ENCODE measurements at regions not wholly inside any gene's neighbourhood (a gene's known extent, or its start where the extent isn't known, plus 50 kb on each side); places are given as distances from the start of the nearest gene placed in this dataset.

DNA sequence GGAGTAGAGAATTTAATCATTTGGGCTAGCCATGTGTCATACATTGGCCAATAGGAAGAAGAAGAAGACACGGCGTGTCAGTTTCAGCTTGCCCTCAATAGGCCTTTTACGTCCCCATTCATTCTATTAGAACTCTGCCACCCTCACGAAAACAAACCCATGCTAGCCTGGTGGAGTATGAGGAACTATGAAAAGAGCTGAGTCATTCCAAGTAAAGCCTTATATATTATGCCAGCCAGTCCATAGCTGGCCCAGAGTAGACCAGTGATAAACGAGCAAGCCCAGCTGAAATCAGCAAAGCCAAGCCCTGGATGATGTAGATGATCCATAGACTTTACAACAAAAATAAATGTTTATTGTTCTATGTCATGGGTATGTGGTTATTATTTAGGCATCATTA, 895.1 kb downstream of the TLE1 start:
- CTCF ChIA-PET (ENCODE audit: low intra/inter-chr PET ratio, low total read pairs): no interaction called here
- in situ Hi-C loops (cut with HindIII; ENCODE audit: extremely low pct_ligation_motif_present, low pct_unique_long_range_greater_than_20kb): no loop called here

GRCh38 chr9:80793706-80794105, 895.6 kb downstream of the TLE1 start:
- Histone ChIP-seq H3K27me3 (ENCODE audit: control insufficient read depth in 1 of 2, insufficient read depth in 2 of 2, low read length in 2 of 2) (no peaks in the 10 kb centered on the region), H3K4me3 (replicated peaks in 1 of 3; ENCODE audit: insufficient read depth in 1 of 3, low read depth in 2 of 3, low read length in 3 of 3) (no peak overlapping the region), H2AFZ (ENCODE audit: low read length) (no peak overlapping the region), H3K4me2 (ENCODE audit: low read depth, low read length) (no peak overlapping the region), H3K27ac (ENCODE audit: extremely low read length, insufficient read depth, low read length) (no peak overlapping the region), H3K9me3 (ENCODE audit: low read length) (peaks cover 14% of the 10 kb centered on the region; the same call in 1 of the 2 replicates), H3K4me1 (ENCODE audit: insufficient read depth, low read length) (no peaks in the 10 kb centered on the region), H3K9ac (ENCODE audit: insufficient read depth, low read depth, low read length) (no peak overlapping the region), H3K79me2 (ENCODE audit: insufficient read depth, low read length) (no peaks in the 10 kb centered on the region), H3K36me3 (replicated peaks in 1 of 2; ENCODE audit: control insufficient read depth in 1 of 2, insufficient read depth in 2 of 2, low read length in 2 of 2) (no peaks in the 10 kb centered on the region), H4K20me1 (ENCODE audit: insufficient read depth, low read length) (no peaks in the 10 kb centered on the region)
- in situ Hi-C loops (cut with HindIII; ENCODE audit: extremely low pct_ligation_motif_present, low pct_unique_long_range_greater_than_20kb): no loop called here
- intact Hi-C loops (cut with micrococcal nuclease; ENCODE audit: unreplicated experiment): no loop called here
- ChIA-PET CTCF (ENCODE audit: low intra/inter-chr PET ratio, low total read pairs) (no interaction called here), POLR2A (no interaction called here)
- BruUV-seq (replicated peaks): no TSS peak
- no peak for ATAC-seq
- no peak for FAIRE-seq
- DNase-seq (ENCODE audit: low spot score): no peak
- no peak for TF ChIP-seq FLYWCH1 (CRISPR knock-in tag; IDR thresholded peaks at IDR 0.05)
- TF ChIP-seq EHMT2 (IDR thresholded peaks at IDR 0.05; ENCODE audit: borderline replicate concordance, low read depth, low read length): no peak
- no peak for TF ChIP-seq ZNF234 (CRISPR knock-in tag; conservative IDR thresholded peaks at IDR 0.05)
- no peak for TF ChIP-seq HES4 (CRISPR knock-in tag; IDR thresholded peaks at IDR 0.05; ENCODE audit: borderline replicate concordance)
- no peak for TF ChIP-seq ZNF614 (CRISPR knock-in tag; IDR thresholded peaks at IDR 0.05; ENCODE audit: borderline replicate concordance)
- no peak for TF ChIP-seq ZNF552 (CRISPR knock-in tag; IDR thresholded peaks at IDR 0.05; ENCODE audit: borderline replicate concordance)
- no peak for TF ChIP-seq MYNN (CRISPR knock-in tag; IDR thresholded peaks at IDR 0.05; ENCODE audit: low read depth)
- TF ChIP-seq WIZ (CRISPR knock-in tag; IDR thresholded peaks at IDR 0.05): no peak
- TF ChIP-seq SMARCE1 (IDR thresholded peaks at IDR 0.05; ENCODE audit: borderline replicate concordance): no peak
- no peak for TF ChIP-seq ZHX1 (CRISPR knock-in tag; IDR thresholded peaks at IDR 0.05; ENCODE audit: low read depth)

More for the DNA sequence above, 895.1 kb downstream of the TLE1 start:
- no peak for ATAC-seq
- WGBS (ENCODE audit: low lambda C conversion rate): 45% methylated on average over 5 of the region's 5 CpGs
- no peaks in the 10 kb centered on the region for H3K36me3 ChIP-seq (replicated peaks in 1 of 2; ENCODE audit: control insufficient read depth in 1 of 2, insufficient read depth in 2 of 2, low read length in 2 of 2)
- FAIRE-seq: no peak
- no peak overlapping the region for H3K27ac ChIP-seq (ENCODE audit: extremely low read length, insufficient read depth, low read length)
- TF ChIP-seq ZSCAN30 (CRISPR knock-in tag; IDR thresholded peaks at IDR 0.05) (no peak), HCFC1 (IDR thresholded peaks at IDR 0.05; ENCODE audit: low read depth, low read length) (no peak), RAD51 (IDR thresholded peaks at IDR 0.05; ENCODE audit: borderline replicate concordance) (no peak), ZNF776 (CRISPR knock-in tag; IDR thresholded peaks at IDR 0.05) (no peak), NFE2L2 (IDR thresholded peaks at IDR 0.05; ENCODE audit: low read length) (peak; percentile 79), NPAS2 (CRISPR knock-in tag; IDR thresholded peaks at IDR 0.05; ENCODE audit: borderline replicate concordance) (no peak), KLF11 (CRISPR knock-in tag; IDR thresholded peaks at IDR 0.05) (no peak), MAFK (conservative IDR thresholded peaks at IDR 0.05 in 1 of 2, IDR thresholded peaks at IDR 0.05 in 1 of 2; ENCODE audit: low read length in 2 of 2) (0 out of 4 replicates have a peak, but pooled peaks of 1 of the 2 experiments have one; percentile 11)
- TF ChIP-seq, protein P1, sequence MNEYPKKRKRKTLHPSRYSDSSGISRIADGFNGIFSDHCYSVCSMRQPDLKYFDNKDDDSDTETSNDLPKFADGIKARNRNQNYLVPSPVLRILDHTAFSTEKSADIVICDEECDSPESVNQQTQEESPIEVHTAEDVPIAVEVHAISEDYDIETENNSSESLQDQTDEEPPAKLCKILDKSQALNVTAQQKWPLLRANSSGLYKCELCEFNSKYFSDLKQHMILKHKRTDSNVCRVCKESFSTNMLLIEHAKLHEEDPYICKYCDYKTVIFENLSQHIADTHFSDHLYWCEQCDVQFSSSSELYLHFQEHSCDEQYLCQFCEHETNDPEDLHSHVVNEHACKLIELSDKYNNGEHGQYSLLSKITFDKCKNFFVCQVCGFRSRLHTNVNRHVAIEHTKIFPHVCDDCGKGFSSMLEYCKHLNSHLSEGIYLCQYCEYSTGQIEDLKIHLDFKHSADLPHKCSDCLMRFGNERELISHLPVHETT (CRISPR knock-in tag; conservative IDR thresholded peaks at IDR 0.05): no peak
- H3K4me3 ChIP-seq (replicated peaks in 1 of 3; ENCODE audit: insufficient read depth in 1 of 3, low read depth in 2 of 3, low read length in 3 of 3): no peak overlapping the region
- BruUV-seq (replicated peaks): no TSS peak
- H3K9ac ChIP-seq (ENCODE audit: insufficient read depth, low read depth, low read length): no peak overlapping the region
- H3K27me3 ChIP-seq (ENCODE audit: control insufficient read depth in 1 of 2, insufficient read depth in 2 of 2, low read length in 2 of 2): no peaks in the 10 kb centered on the region
- H4K20me1 ChIP-seq (ENCODE audit: insufficient read depth, low read length): no peaks in the 10 kb centered on the region
- DNase-seq (ENCODE audit: low spot score): no peak
- no peaks in the 10 kb centered on the region for H3K79me2 ChIP-seq (ENCODE audit: insufficient read depth, low read length)
- POLR2A ChIA-PET: no interaction called here
- H3K9me3 ChIP-seq (ENCODE audit: low read length): peaks cover 14% of the 10 kb centered on the region; the same call in 1 of the 2 replicates
- H3K4me1 ChIP-seq (ENCODE audit: insufficient read depth, low read length): no peaks in the 10 kb centered on the region
- intact Hi-C loops (cut with micrococcal nuclease; ENCODE audit: unreplicated experiment): no loop called here
- no peak overlapping the region for H3K4me2 ChIP-seq (ENCODE audit: low read depth, low read length)
- H2AFZ ChIP-seq (ENCODE audit: low read length): no peak overlapping the region
